ENCODE measurements at regions not wholly inside any gene's neighbourhood (a gene's known extent, or its start where the extent isn't known, plus 50 kb on each side); places are given as distances from the start of the nearest gene placed in this dataset.
A peak's percentile ranks its signal among the peaks of the same experiment; 100 is the strongest.

GRCh38 chr9:78121488-78121887 is 89.9 kb upstream of the GNAQ start:
- no peaks in the 10 kb centered on the region for H4K20me1 ChIP-seq (ENCODE audit: insufficient read depth)
- H3K9me3 ChIP-seq (ENCODE audit: low read depth): no peaks in the 10 kb centered on the region
- H3K4me3 ChIP-seq: no peak overlapping the region
- no peaks in the 10 kb centered on the region for H3K9me2 ChIP-seq (ENCODE audit: insufficient read depth)
- no peaks in the 10 kb centered on the region for H3K36me3 ChIP-seq (ENCODE audit: low read depth)
- H3K9ac ChIP-seq: no peak overlapping the region
- TF ChIP-seq EZH2phosphoT487 (IDR thresholded peaks at IDR 0.05; ENCODE audit: insufficient read depth, low read depth) (no peak), EZH2 (IDR thresholded peaks at IDR 0.05; ENCODE audit: insufficient read depth, poor library complexity, severe bottlenecking) (no peak)
- DNase-seq: peak; percentile 63
- no peak overlapping the region for H2AFZ ChIP-seq
- whole genome bisulfite sequencing, 2 experiments (ENCODE audit: low coverage in 1 of 2, low lambda C conversion rate in 2 of 2, missing lambda C conversion rate in 2 of 2): 27% methylated on average over 4 of the region's 4 CpGs
- no peak overlapping the region for H3K27ac ChIP-seq
- peaks cover 16% of the 10 kb centered on the region for H3F3A ChIP-seq (ENCODE audit: insufficient read depth)
- no peaks in the 10 kb centered on the region for H3K79me2 ChIP-seq (ENCODE audit: insufficient read depth)
- in situ Hi-C loops (cut with MboI): no loop called here
- H3K4me2 ChIP-seq (ENCODE audit: unreplicated experiment): no peak overlapping the region
- 0 out of 2 replicates have a peak, but pooled peaks cover 3% of the 10 kb centered on the region for H3K27me3 ChIP-seq (replicated peaks; ENCODE audit: insufficient read depth)
- H3K4me1 ChIP-seq (ENCODE audit: insufficient read depth): peaks cover 14% of the 10 kb centered on the region

- Histone ChIP-seq H3K9me2 (ENCODE audit: insufficient read depth) (no peaks in the 10 kb centered on the region), H4K20me1 (ENCODE audit: insufficient read depth) (no peaks in the 10 kb centered on the region), H3K4me3 (no peak overlapping the region), H3F3A (ENCODE audit: insufficient read depth) (peaks cover 16% of the 10 kb centered on the region), H3K27me3 (replicated peaks; ENCODE audit: insufficient read depth) (no peaks in the 10 kb centered on the region), H3K9me3 (ENCODE audit: low read depth) (no peaks in the 10 kb centered on the region), H3K4me1 (ENCODE audit: insufficient read depth) (peaks cover 14% of the 10 kb centered on the region), H2AFZ (peak overlapping the region; percentile 49; the same call in 1 of the 2 replicates), H3K9ac (no peak overlapping the region), H3K79me2 (ENCODE audit: insufficient read depth) (no peaks in the 10 kb centered on the region), H3K4me2 (ENCODE audit: unreplicated experiment) (peak overlapping the region; percentile 34), H3K27ac (no peak overlapping the region), H3K36me3 (ENCODE audit: low read depth) (no peaks in the 10 kb centered on the region)
- WGBS, 2 experiments (ENCODE audit: low coverage in 1 of 2, low lambda C conversion rate in 2 of 2, missing lambda C conversion rate in 2 of 2): 20 to 26% methylated on average over 2 of the region's 2 CpGs
- DNase-seq: peak; percentile 82
- in situ Hi-C loops (cut with MboI): no loop called here
- TF ChIP-seq EZH2phosphoT487 (IDR thresholded peaks at IDR 0.05; ENCODE audit: insufficient read depth, low read depth) (no peak), EZH2 (IDR thresholded peaks at IDR 0.05; ENCODE audit: insufficient read depth, poor library complexity, severe bottlenecking) (no peak)
Observed at GRCh38 chr9:78118742-78119473, 87.3 kb upstream of the GNAQ start.

- Histone ChIP-seq H2AFZ (no peak overlapping the region), H3K27ac (no peak overlapping the region), H3K9me2 (ENCODE audit: insufficient read depth) (no peaks in the 10 kb centered on the region), H3K9ac (no peak overlapping the region), H3K79me2 (ENCODE audit: insufficient read depth) (no peaks in the 10 kb centered on the region), H3K4me2 (ENCODE audit: unreplicated experiment) (no peak overlapping the region), H3K27me3 (replicated peaks; ENCODE audit: insufficient read depth) (no peaks in the 10 kb centered on the region), H3K4me1 (ENCODE audit: insufficient read depth) (peaks cover 14% of the 10 kb centered on the region), H3K4me3 (no peak overlapping the region), H3K9me3 (ENCODE audit: low read depth) (no peaks in the 10 kb centered on the region), H4K20me1 (ENCODE audit: insufficient read depth) (no peaks in the 10 kb centered on the region), H3F3A (ENCODE audit: insufficient read depth) (peaks cover 16% of the 10 kb centered on the region), H3K36me3 (ENCODE audit: low read depth) (no peaks in the 10 kb centered on the region)
- peak; percentile 19 for DNase-seq
- TF ChIP-seq EZH2 (IDR thresholded peaks at IDR 0.05; ENCODE audit: insufficient read depth, poor library complexity, severe bottlenecking) (no peak), EZH2phosphoT487 (IDR thresholded peaks at IDR 0.05; ENCODE audit: insufficient read depth, low read depth) (no peak)
- 90 to 100% methylated on average over 1 of the region's 1 CpG for WGBS, 2 experiments (ENCODE audit: low coverage in 1 of 2, low lambda C conversion rate in 2 of 2, missing lambda C conversion rate in 2 of 2)
- in situ Hi-C loops (cut with MboI): no loop called here
Observed at GRCh38 chr9:78115073-78115472, 83.5 kb upstream of the GNAQ start.

- DNase-seq: no peak
- Histone ChIP-seq H3K4me3 (no peak overlapping the region), H3K9me2 (ENCODE audit: insufficient read depth) (no peaks in the 10 kb centered on the region), H3K79me2 (ENCODE audit: insufficient read depth) (no peaks in the 10 kb centered on the region), H2AFZ (no peak overlapping the region), H3K9ac (no peak overlapping the region), H3K36me3 (ENCODE audit: low read depth) (no peaks in the 10 kb centered on the region), H4K20me1 (ENCODE audit: insufficient read depth) (no peaks in the 10 kb centered on the region), H3F3A (ENCODE audit: insufficient read depth) (peaks cover 12% of the 10 kb centered on the region), H3K4me2 (ENCODE audit: unreplicated experiment) (no peak overlapping the region), H3K27me3 (replicated peaks; ENCODE audit: insufficient read depth) (no peaks in the 10 kb centered on the region), H3K9me3 (ENCODE audit: low read depth) (no peaks in the 10 kb centered on the region), H3K4me1 (ENCODE audit: insufficient read depth) (peaks cover 10% of the 10 kb centered on the region), H3K27ac (no peak overlapping the region)
- TF ChIP-seq EZH2 (IDR thresholded peaks at IDR 0.05; ENCODE audit: insufficient read depth, poor library complexity, severe bottlenecking): no peak
- TF ChIP-seq EZH2phosphoT487 (IDR thresholded peaks at IDR 0.05; ENCODE audit: insufficient read depth, low read depth): no peak
- in situ Hi-C loops (cut with MboI): no loop called here
- WGBS, 2 experiments (ENCODE audit: low coverage in 1 of 2, low lambda C conversion rate in 2 of 2, missing lambda C conversion rate in 2 of 2): 21 to 31% methylated on average over 4 of the region's 4 CpGs
Observed at GRCh38 chr9:78114581-78114980, 83.0 kb upstream of the GNAQ start.

Measured in GM23248 (cell line).